OCI-LY7 (cell line): ENCODE measurements at regions not wholly inside any gene's neighbourhood (a gene's known extent, or its start where the extent isn't known, plus 50 kb on each side); places are given as distances from the start of the nearest gene placed in this dataset.

Source experiments
- CTCF ChIP-seq: fragments of 200-600 bp; sonication (generic); conservative IDR thresholded peaks from 2 replicates; pipeline ENCODE4 v1.5.1; 2014; ENCODE audit warnings: mild to moderate bottlenecking, antibody characterized with exemption, low read length, moderate library complexity, mixed read lengths
- EZH2phosphoT487 ChIP-seq: fragments of 200-600 bp; sonication (generic); IDR thresholded peaks from 2 replicates; pipeline ENCODE4 v1.6.1; 2018; ENCODE audit warnings: low read depth, borderline replicate concordance, mild to moderate bottlenecking, mixed run types, antibody characterized with exemption, low read length, moderate library complexity, mixed read lengths

GRCh38 chr17:77379065-77379428 is 238.3 kb downstream of the SEC14L1 start:
- TF ChIP-seq CTCF (no peak), EZH2phosphoT487 (no peak)
